Liver (tissue), 8 donors: ENCODE measurements at regions not wholly inside any gene's neighbourhood (a gene's known extent, or its start where the extent isn't known, plus 50 kb on each side); places are given as distances from the start of the nearest gene placed in this dataset.

Experiments
- DNase-seq: peaks from one replicate; pipeline ENCODE4 v3.0.0-alpha.2; 2017; ENCODE audit warnings: low spot score
- H3K27ac ChIP-seq, 2 donors: one replicate each; pipeline ENCODE4 v1.7.0; 2013; ENCODE audit warnings: inconsistent platforms in 2 of 2, low read length in 2 of 2, control low read depth in 1 of 2, low read depth in 1 of 2, mild to moderate bottlenecking in 1 of 2
- H3K27me3 ChIP-seq, 4 donors: one replicate each; pipeline versions ENCODE4 v1.6.1 to v1.7.0; 2013; ENCODE audit warnings: low read length in 3 of 4, inconsistent platforms in 1 of 4, mild to moderate bottlenecking in 1 of 4, moderate library complexity in 1 of 4; ENCODE audit not compliant: control insufficient read depth in 4 of 4, insufficient read depth in 4 of 4
- H3K36me3 ChIP-seq, 4 donors: one replicate each; pipeline versions ENCODE4 v1.6.1 to v1.7.0; 2013; ENCODE audit warnings: low read length in 3 of 4, mild to moderate bottlenecking in 3 of 4, low read depth in 1 of 4, moderate library complexity in 1 of 4; ENCODE audit not compliant: control insufficient read depth in 4 of 4, insufficient read depth in 3 of 4
- H3K4me1 ChIP-seq, 4 donors: one replicate each; pipeline versions ENCODE4 v1.6.1 to v1.7.0; 2013; ENCODE audit warnings: low read length in 3 of 4, mild to moderate bottlenecking in 3 of 4, moderate library complexity in 1 of 4; ENCODE audit not compliant: control insufficient read depth in 4 of 4, insufficient read depth in 4 of 4
- H3K4me3 ChIP-seq, 3 donors: one replicate each; pipeline versions ENCODE4 v1.6.1 to v1.7.0; 2013; ENCODE audit warnings: low read length in 3 of 3, control low read depth in 1 of 3, low read depth in 1 of 3, mild to moderate bottlenecking in 1 of 3
- H3K9ac ChIP-seq, 2 donors: one replicate each; pipeline ENCODE4 v1.7.0; 2013; ENCODE audit warnings: low read length in 2 of 2, mild to moderate bottlenecking in 2 of 2, moderate library complexity in 2 of 2, control low read depth in 1 of 2, low read depth in 1 of 2
- H3K9me3 ChIP-seq, 4 donors: one replicate each; pipeline versions ENCODE4 v1.6.1 to v1.7.0; 2013; ENCODE audit warnings: low read length in 3 of 4; ENCODE audit not compliant: control insufficient read depth in 4 of 4
- EGR1 ChIP-seq, 2 donors: IDR thresholded peaks; 2 replicates each; pipeline ENCODE4 v1.6.1; 2016 to 2018; ENCODE audit warnings: antibody characterized with exemption in 2 of 2, low read depth in 2 of 2
- FOXA1 ChIP-seq: IDR thresholded peaks from 2 replicates; pipeline ENCODE4 v1.6.1; 2016; ENCODE audit warnings: antibody characterized with exemption
- FOXA2 ChIP-seq: IDR thresholded peaks from 2 replicates; pipeline ENCODE4 v1.6.1; 2016; ENCODE audit warnings: antibody characterized with exemption
- GABPA ChIP-seq, 2 donors: IDR thresholded peaks in 1 of 2; conservative IDR thresholded peaks in 1 of 2; 2 replicates each; pipeline ENCODE4 v1.6.1; 2016; ENCODE audit warnings: antibody characterized with exemption in 2 of 2, mild to moderate bottlenecking in 1 of 2, moderate library complexity in 1 of 2
- HNF4A ChIP-seq, 2 donors: conservative IDR thresholded peaks; 2 replicates each; pipeline ENCODE4 v1.6.1; 2016; ENCODE audit warnings: antibody characterized with exemption in 2 of 2, mild to moderate bottlenecking in 2 of 2
- HNF4G ChIP-seq: IDR thresholded peaks from 2 replicates; pipeline ENCODE4 v1.6.1; 2016; ENCODE audit warnings: antibody characterized with exemption
- JUND ChIP-seq, 2 donors: IDR thresholded peaks; 2 replicates each; pipeline ENCODE4 v1.6.1; 2016; ENCODE audit warnings: antibody characterized with exemption in 2 of 2
- NR2F2 ChIP-seq: IDR thresholded peaks from 2 replicates; pipeline ENCODE4 v1.6.1; 2016; ENCODE audit warnings: antibody characterized with exemption
- RAD21 ChIP-seq, 2 donors: IDR thresholded peaks; 2 replicates each; pipeline ENCODE4 v1.6.1; 2016; ENCODE audit warnings: antibody characterized with exemption in 2 of 2, mild to moderate bottlenecking in 2 of 2
- RXRA ChIP-seq, 2 donors: IDR thresholded peaks; 2 replicates each; pipeline ENCODE4 v1.6.1; 2017 to 2018; ENCODE audit warnings: antibody characterized with exemption in 2 of 2, mild to moderate bottlenecking in 1 of 2
- SP1 ChIP-seq: IDR thresholded peaks from 2 replicates; pipeline ENCODE4 v1.6.1; 2018; ENCODE audit warnings: antibody characterized with exemption, mild to moderate bottlenecking
- TAF1 ChIP-seq: conservative IDR thresholded peaks from 2 replicates; pipeline ENCODE4 v1.6.1; 2016; ENCODE audit warnings: antibody characterized with exemption, mild to moderate bottlenecking
- YY1 ChIP-seq: IDR thresholded peaks from 2 replicates; pipeline ENCODE4 v1.6.1; 2016; ENCODE audit warnings: antibody characterized with exemption, mild to moderate bottlenecking
- WGBS: extraction: QIAGEN DNeasy Blood & Tissue Kit; methylation state at CpG from one replicate; pipeline ENCODE4 v1.1.7; 2013; 5-methylcytosine and 5-hydroxymethylcytosine counted together
- TF ChIP-seq, protein P1 (sequence below): IDR thresholded peaks from 2 replicates; pipeline ENCODE4 v1.6.1; 2016; ENCODE audit warnings: antibody characterized with exemption
- TF ChIP-seq, protein P2 (sequence below): IDR thresholded peaks from 2 replicates; pipeline ENCODE4 v1.6.1; 2016; ENCODE audit warnings: antibody characterized with exemption, mild to moderate bottlenecking
- TF ChIP-seq, protein P3 (sequence below): fragments of 150-350 bp; IDR thresholded peaks from 2 replicates; pipeline ENCODE4 v1.5.1; 2017; ENCODE audit warnings: improper control_type of control experiment, low read depth, low read length; ENCODE audit not compliant: missing input control
- TF ChIP-seq, protein P4 (sequence below): IDR thresholded peaks from 2 replicates; pipeline ENCODE4 v1.6.1; 2016; ENCODE audit warnings: antibody characterized with exemption
- TF ChIP-seq, protein P5 (sequence below): IDR thresholded peaks from 2 replicates; pipeline ENCODE4 v1.6.1; 2016; ENCODE audit warnings: antibody characterized with exemption
- donor health status: healthy.
- donor health status: healthy.
- donor health status: healthy.
- donor health status: healthy.
- donor health status: healthy.

DNA sequence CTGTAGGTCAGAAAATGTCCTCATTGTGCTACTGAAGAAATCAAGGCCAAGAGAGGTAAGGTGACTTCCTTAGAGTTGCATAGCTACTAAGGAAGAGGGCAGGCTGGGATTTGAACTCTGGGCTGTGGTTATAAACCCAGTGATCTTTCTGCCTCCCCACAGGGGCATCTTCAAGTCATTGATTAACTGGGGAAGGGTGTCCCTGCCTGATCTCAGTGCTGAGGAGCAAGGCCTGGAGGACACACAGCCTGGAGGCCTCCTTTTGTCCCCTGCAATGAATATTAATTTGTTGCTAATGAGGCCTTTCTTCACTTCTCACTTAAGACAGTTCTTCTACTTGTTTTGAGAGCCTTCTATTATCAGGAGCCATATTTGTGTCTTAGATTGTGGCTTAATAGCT is 83.8 kb downstream of the KATNIP start:
- TF ChIP-seq, protein P1, sequence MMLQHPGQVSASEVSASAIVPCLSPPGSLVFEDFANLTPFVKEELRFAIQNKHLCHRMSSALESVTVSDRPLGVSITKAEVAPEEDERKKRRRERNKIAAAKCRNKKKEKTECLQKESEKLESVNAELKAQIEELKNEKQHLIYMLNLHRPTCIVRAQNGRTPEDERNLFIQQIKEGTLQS, result no peak
- TF ChIP-seq JUND (IDR thresholded peaks at IDR 0.05) (no peak), FOXA1 (no peak), SP1 (no peak), HNF4G (no peak), RAD21 (IDR thresholded peaks at IDR 0.05) (no peak)
- Histone ChIP-seq H3K4me1 (no peaks in the 10 kb centered on the region), H3K9ac (no peak overlapping the region), H3K27ac (no peak overlapping the region), H3K4me3 (no peak overlapping the region), H3K36me3 (peaks cover 0 to 2% (median 0%) of the 10 kb centered on the region in 4 donors), H3K27me3 (no peaks in the 10 kb centered on the region), H3K9me3 (no peaks in the 10 kb centered on the region)
- DNase-seq, result no peak

DNA sequence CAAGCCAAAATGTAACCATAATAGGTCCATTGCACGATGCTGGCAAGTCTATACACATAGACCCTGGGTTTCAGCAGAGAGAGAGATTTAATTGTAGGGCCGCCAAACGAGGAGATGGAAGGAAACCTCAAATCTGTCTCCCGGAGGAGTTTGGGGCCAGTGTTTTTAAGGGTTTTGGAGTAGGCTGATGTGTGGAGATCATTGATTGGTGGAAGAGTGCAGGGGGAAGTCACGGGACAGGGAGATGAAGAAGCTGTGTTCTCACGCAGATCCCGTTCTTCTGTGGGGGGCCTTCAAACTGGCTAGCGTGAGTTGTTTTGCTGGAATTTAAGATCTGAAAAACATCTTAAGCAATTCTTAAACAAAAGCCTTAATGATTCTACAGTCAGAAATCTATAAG is 84.8 kb downstream of the KATNIP start:
- 93% methylated on average over 8 of the region's 8 CpGs for WGBS
- H3K27ac ChIP-seq, result no peak overlapping the region
- H3K36me3 ChIP-seq, result peaks cover 0 to 2% (median 0%) of the 10 kb centered on the region in 4 donors

More for the DNA sequence above, 84.8 kb downstream of the KATNIP start:
- Histone ChIP-seq H3K9ac (no peak overlapping the region), H3K9me3 (no peaks in the 10 kb centered on the region), H3K4me1 (no peaks in the 10 kb centered on the region), H3K27me3 (no peaks in the 10 kb centered on the region), H3K4me3 (no peak overlapping the region)
- DNase-seq, result no peak
- TF ChIP-seq TAF1 (no peak), RAD21 (IDR thresholded peaks at IDR 0.05) (no peak), JUND (IDR thresholded peaks at IDR 0.05) (no peak), NR2F2 (no peak), GABPA (IDR thresholded peaks at IDR 0.05 in 1 of 2, conservative IDR thresholded peaks at IDR 0.05 in 1 of 2) (no peak), FOXA2 (no peak), YY1 (no peak), HNF4G (no peak), RXRA (IDR thresholded peaks at IDR 0.05) (no peak), HNF4A (conservative IDR thresholded peaks at IDR 0.05) (no peak), EGR1 (IDR thresholded peaks at IDR 0.05; ENCODE audit: low read depth in 2 of 2) (no peak), FOXA1 (no peak), SP1 (no peak)
- TF ChIP-seq, protein P1, result no peak
- TF ChIP-seq, protein P2, sequence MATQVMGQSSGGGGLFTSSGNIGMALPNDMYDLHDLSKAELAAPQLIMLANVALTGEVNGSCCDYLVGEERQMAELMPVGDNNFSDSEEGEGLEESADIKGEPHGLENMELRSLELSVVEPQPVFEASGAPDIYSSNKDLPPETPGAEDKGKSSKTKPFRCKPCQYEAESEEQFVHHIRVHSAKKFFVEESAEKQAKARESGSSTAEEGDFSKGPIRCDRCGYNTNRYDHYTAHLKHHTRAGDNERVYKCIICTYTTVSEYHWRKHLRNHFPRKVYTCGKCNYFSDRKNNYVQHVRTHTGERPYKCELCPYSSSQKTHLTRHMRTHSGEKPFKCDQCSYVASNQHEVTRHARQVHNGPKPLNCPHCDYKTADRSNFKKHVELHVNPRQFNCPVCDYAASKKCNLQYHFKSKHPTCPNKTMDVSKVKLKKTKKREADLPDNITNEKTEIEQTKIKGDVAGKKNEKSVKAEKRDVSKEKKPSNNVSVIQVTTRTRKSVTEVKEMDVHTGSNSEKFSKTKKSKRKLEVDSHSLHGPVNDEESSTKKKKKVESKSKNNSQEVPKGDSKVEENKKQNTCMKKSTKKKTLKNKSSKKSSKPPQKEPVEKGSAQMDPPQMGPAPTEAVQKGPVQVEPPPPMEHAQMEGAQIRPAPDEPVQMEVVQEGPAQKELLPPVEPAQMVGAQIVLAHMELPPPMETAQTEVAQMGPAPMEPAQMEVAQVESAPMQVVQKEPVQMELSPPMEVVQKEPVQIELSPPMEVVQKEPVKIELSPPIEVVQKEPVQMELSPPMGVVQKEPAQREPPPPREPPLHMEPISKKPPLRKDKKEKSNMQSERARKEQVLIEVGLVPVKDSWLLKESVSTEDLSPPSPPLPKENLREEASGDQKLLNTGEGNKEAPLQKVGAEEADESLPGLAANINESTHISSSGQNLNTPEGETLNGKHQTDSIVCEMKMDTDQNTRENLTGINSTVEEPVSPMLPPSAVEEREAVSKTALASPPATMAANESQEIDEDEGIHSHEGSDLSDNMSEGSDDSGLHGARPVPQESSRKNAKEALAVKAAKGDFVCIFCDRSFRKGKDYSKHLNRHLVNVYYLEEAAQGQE, result no peak
- TF ChIP-seq, protein P3, sequence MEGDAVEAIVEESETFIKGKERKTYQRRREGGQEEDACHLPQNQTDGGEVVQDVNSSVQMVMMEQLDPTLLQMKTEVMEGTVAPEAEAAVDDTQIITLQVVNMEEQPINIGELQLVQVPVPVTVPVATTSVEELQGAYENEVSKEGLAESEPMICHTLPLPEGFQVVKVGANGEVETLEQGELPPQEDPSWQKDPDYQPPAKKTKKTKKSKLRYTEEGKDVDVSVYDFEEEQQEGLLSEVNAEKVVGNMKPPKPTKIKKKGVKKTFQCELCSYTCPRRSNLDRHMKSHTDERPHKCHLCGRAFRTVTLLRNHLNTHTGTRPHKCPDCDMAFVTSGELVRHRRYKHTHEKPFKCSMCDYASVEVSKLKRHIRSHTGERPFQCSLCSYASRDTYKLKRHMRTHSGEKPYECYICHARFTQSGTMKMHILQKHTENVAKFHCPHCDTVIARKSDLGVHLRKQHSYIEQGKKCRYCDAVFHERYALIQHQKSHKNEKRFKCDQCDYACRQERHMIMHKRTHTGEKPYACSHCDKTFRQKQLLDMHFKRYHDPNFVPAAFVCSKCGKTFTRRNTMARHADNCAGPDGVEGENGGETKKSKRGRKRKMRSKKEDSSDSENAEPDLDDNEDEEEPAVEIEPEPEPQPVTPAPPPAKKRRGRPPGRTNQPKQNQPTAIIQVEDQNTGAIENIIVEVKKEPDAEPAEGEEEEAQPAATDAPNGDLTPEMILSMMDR, result no peak
- TF ChIP-seq, protein P4, sequence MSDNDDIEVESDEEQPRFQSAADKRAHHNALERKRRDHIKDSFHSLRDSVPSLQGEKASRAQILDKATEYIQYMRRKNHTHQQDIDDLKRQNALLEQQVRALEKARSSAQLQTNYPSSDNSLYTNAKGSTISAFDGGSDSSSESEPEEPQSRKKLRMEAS, result no peak
- TF ChIP-seq, protein P5, sequence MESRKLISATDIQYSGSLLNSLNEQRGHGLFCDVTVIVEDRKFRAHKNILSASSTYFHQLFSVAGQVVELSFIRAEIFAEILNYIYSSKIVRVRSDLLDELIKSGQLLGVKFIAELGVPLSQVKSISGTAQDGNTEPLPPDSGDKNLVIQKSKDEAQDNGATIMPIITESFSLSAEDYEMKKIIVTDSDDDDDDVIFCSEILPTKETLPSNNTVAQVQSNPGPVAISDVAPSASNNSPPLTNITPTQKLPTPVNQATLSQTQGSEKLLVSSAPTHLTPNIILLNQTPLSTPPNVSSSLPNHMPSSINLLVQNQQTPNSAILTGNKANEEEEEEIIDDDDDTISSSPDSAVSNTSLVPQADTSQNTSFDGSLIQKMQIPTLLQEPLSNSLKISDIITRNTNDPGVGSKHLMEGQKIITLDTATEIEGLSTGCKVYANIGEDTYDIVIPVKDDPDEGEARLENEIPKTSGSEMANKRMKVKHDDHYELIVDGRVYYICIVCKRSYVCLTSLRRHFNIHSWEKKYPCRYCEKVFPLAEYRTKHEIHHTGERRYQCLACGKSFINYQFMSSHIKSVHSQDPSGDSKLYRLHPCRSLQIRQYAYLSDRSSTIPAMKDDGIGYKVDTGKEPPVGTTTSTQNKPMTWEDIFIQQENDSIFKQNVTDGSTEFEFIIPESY, result no peak
